GM12873 (cell line): ENCODE measurements at regions not wholly inside any gene's neighbourhood (a gene's known extent, or its start where the extent isn't known, plus 50 kb on each side); places are given as distances from the start of the nearest gene placed in this dataset.

Source experiments
- TF ChIP-seq, protein P1 (sequence below): IDR thresholded peaks from 2 replicates; pipeline ENCODE4 v1.5.1; 2012; ENCODE audit warnings: low read depth, mild to moderate bottlenecking, moderate library complexity, low read length, control low read depth; ENCODE audit not compliant: insufficient read depth; ENCODE audit errors: missing control alignments

GRCh38 chr10:58955615-58956014 is 220.8 kb upstream of the PHYHIPL start:
- TF ChIP-seq, protein P1, sequence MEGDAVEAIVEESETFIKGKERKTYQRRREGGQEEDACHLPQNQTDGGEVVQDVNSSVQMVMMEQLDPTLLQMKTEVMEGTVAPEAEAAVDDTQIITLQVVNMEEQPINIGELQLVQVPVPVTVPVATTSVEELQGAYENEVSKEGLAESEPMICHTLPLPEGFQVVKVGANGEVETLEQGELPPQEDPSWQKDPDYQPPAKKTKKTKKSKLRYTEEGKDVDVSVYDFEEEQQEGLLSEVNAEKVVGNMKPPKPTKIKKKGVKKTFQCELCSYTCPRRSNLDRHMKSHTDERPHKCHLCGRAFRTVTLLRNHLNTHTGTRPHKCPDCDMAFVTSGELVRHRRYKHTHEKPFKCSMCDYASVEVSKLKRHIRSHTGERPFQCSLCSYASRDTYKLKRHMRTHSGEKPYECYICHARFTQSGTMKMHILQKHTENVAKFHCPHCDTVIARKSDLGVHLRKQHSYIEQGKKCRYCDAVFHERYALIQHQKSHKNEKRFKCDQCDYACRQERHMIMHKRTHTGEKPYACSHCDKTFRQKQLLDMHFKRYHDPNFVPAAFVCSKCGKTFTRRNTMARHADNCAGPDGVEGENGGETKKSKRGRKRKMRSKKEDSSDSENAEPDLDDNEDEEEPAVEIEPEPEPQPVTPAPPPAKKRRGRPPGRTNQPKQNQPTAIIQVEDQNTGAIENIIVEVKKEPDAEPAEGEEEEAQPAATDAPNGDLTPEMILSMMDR, result no peak

GRCh38 chr10:58956926-58957325 is 219.5 kb upstream of the PHYHIPL start:
- TF ChIP-seq, protein P1, result no peak

GRCh38 chr10:58957517-58957916 is 218.9 kb upstream of the PHYHIPL start:
- TF ChIP-seq, protein P1, result no peak

DNA sequence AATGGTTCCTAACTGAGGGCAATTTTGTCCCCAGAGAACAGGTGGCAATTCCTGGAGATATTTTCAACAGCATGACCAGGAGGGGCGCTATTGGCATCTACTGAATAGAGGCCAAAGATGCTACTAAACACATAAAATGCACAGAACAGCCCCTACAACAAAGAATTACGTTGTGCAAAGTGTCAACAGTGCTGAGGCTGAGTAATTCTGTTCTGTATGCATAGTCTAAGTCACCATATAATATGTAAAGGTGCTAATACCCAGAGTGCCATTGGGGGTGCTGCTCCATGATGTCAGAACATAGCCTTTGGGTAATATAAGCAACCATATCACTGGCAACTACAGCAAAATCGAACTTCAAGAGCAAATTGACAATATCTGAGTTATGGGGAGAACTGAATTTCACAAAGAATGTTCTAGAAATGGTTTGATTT is 213.3 kb upstream of the PHYHIPL start:
- TF ChIP-seq, protein P1, result peak; percentile 55

GRCh38 chr10:58963723-58964124 is 212.7 kb upstream of the PHYHIPL start:
- TF ChIP-seq, protein P1, result no peak

- TF ChIP-seq, protein P1, result no peak
These were observed 210.6 kb upstream of the PHYHIPL start for GRCh38 chr10:58965855-58966254.

- TF ChIP-seq, protein P1, result no peak
These were observed 208.7 kb upstream of the PHYHIPL start for GRCh38 chr10:58967551-58968388.
